ENCODE measurements at regions not wholly inside any gene's neighbourhood (a gene's known extent, or its start where the extent isn't known, plus 50 kb on each side); places are given as distances from the start of the nearest gene placed in this dataset.
"Not testable (repeated sequence)": the region's sequence is repeated elsewhere in the genome, so short reads cannot be mapped to it uniquely, and the experiment has no call there.

DNA sequence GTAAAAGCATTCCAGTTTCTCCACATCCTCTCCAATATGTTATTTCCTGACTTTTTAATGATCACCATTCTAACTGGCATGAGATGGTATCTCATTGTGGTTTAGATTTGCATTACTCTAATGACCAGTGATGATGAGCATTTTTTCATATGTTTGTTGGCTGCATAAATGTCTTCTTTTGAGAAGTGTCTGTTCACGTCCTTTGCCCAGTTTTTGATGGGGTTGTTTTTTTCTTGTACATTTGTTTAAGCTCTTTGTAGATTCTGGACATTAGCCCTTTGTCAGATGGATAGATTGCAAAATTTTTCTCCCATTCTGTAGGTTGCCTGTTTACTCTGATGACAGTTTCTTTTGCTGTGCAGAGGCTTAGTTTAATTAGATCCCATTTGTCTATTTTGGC lies 97.7 kb downstream of the EBLN1 start:
- H3K27me3 Mint-ChIP-seq (ENCODE audit: low read depth in 3 of 3); H3K27ac Mint-ChIP-seq; H3K4me3 ChIP-seq (replicated peaks in 1 of 3; ENCODE audit: low read depth in 2 of 3, low read length in 3 of 3); H4K20me1 ChIP-seq (ENCODE audit: insufficient read depth, low read length); H3K79me2 ChIP-seq (ENCODE audit: insufficient read depth, low read length); H3K9ac ChIP-seq (ENCODE audit: insufficient read depth, low read length, poor library complexity, severe bottlenecking); H3K4me3 Mint-ChIP-seq; intact Hi-C loops (cut with micrococcal nuclease); H3K36me3 Mint-ChIP-seq; H3K4me1 Mint-ChIP-seq; H3K4me2 ChIP-seq (replicated peaks; ENCODE audit: extremely low read depth, low read length, poor library complexity, severe bottlenecking); H3K9me3 ChIP-seq (replicated peaks in 1 of 2; ENCODE audit: control insufficient read depth in 1 of 2, insufficient read depth in 1 of 2, low read length in 2 of 2); H3K4me1 ChIP-seq (ENCODE audit: control insufficient read depth in 1 of 2, insufficient read depth in 2 of 2, low read length in 2 of 2); H2AFZ ChIP-seq (ENCODE audit: insufficient read depth, low read depth, low read length, poor library complexity, severe bottlenecking); DNase-seq; H3K27me3 ChIP-seq (ENCODE audit: control insufficient read depth in 2 of 2, insufficient read depth in 2 of 2, low read length in 2 of 2); H3K27ac ChIP-seq (ENCODE audit: low read depth in 1 of 2, low read length in 2 of 2); H3K36me3 ChIP-seq (replicated peaks in 1 of 2; ENCODE audit: control insufficient read depth in 1 of 2, insufficient read depth in 2 of 2, low read length in 2 of 2): not testable (repeated sequence)
- peaks cover 0 to 13% (median 7%) of the 10 kb centered on the region in 7 donors for H3K9me3 Mint-ChIP-seq
- no CpG with 5 or more reads among the region's 1 CpG for WGBS (ENCODE audit: insufficient coverage)

DNA sequence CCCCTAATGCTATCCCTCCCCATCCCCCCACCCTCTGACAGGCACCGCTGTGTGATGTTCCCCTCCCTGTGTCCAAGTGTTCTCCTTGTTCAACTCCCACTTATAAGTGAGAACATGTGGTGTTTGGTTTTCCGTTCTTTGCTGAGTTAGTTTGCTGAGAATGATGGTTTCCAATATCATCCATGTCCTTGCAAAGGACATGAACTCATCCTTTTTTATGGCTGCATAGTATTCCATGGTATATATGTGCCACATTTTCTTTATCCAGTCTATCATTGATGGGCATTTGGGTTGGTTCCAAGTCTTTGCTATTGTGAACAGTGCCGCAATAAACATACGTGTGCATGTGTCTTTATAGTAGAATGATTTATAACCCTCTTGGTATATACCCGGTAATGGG lies 98.2 kb downstream of the EBLN1 start:
- H3K27me3 Mint-ChIP-seq (ENCODE audit: low read depth in 3 of 3); H4K20me1 ChIP-seq (ENCODE audit: insufficient read depth, low read length); H3K4me3 Mint-ChIP-seq; H3K27ac Mint-ChIP-seq; H3K4me1 Mint-ChIP-seq; H3K9ac ChIP-seq (ENCODE audit: insufficient read depth, low read length, poor library complexity, severe bottlenecking); H3K79me2 ChIP-seq (ENCODE audit: insufficient read depth, low read length); H3K4me3 ChIP-seq (replicated peaks in 1 of 3; ENCODE audit: low read depth in 2 of 3, low read length in 3 of 3); H3K4me2 ChIP-seq (replicated peaks; ENCODE audit: extremely low read depth, low read length, poor library complexity, severe bottlenecking); H3K27ac ChIP-seq (ENCODE audit: low read depth in 1 of 2, low read length in 2 of 2); H3K27me3 ChIP-seq (ENCODE audit: control insufficient read depth in 2 of 2, insufficient read depth in 2 of 2, low read length in 2 of 2); intact Hi-C loops (cut with micrococcal nuclease); H3K9me3 ChIP-seq (replicated peaks in 1 of 2; ENCODE audit: control insufficient read depth in 1 of 2, insufficient read depth in 1 of 2, low read length in 2 of 2); H3K4me1 ChIP-seq (ENCODE audit: control insufficient read depth in 1 of 2, insufficient read depth in 2 of 2, low read length in 2 of 2); H3K36me3 Mint-ChIP-seq; DNase-seq; H2AFZ ChIP-seq (ENCODE audit: insufficient read depth, low read depth, low read length, poor library complexity, severe bottlenecking); H3K36me3 ChIP-seq (replicated peaks in 1 of 2; ENCODE audit: control insufficient read depth in 1 of 2, insufficient read depth in 2 of 2, low read length in 2 of 2): not testable (repeated sequence)
- WGBS (ENCODE audit: insufficient coverage): no CpG with 5 or more reads among the region's 5 CpGs
- H3K9me3 Mint-ChIP-seq: peaks cover 0 to 13% (median 7%) of the 10 kb centered on the region in 7 donors

DNA sequence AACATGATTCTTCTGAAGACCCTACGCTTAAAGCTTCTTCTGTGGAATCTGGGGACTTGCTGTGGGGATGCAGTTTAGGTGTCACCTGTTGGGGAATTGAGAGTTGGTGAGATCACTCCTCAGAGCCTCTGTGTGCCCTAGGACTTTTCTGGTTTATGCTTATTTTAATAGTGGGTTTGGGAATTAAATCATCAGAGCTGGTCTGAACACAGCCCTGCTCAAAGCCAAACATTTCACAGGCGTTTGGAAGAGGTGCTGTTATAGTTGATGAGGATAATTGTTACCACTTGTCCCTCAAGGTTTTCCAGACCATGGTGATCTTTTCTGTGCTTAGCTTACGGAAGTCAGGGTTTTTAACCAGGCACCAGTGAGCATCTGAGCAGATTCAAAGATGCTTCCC lies 106.1 kb downstream of the EBLN1 start:
- no peaks in the 10 kb centered on the region for H3K27me3 ChIP-seq (ENCODE audit: control insufficient read depth in 2 of 2, insufficient read depth in 2 of 2, low read length in 2 of 2)

More for the DNA sequence above, 106.1 kb downstream of the EBLN1 start:
- WGBS (ENCODE audit: insufficient coverage): 100% methylated on average over 1 of the region's 3 CpGs
- TF ChIP-seq, protein P1, sequence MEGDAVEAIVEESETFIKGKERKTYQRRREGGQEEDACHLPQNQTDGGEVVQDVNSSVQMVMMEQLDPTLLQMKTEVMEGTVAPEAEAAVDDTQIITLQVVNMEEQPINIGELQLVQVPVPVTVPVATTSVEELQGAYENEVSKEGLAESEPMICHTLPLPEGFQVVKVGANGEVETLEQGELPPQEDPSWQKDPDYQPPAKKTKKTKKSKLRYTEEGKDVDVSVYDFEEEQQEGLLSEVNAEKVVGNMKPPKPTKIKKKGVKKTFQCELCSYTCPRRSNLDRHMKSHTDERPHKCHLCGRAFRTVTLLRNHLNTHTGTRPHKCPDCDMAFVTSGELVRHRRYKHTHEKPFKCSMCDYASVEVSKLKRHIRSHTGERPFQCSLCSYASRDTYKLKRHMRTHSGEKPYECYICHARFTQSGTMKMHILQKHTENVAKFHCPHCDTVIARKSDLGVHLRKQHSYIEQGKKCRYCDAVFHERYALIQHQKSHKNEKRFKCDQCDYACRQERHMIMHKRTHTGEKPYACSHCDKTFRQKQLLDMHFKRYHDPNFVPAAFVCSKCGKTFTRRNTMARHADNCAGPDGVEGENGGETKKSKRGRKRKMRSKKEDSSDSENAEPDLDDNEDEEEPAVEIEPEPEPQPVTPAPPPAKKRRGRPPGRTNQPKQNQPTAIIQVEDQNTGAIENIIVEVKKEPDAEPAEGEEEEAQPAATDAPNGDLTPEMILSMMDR (IDR thresholded peaks at IDR 0.05): no peak
- Mint-ChIP-seq H3K9me3 (peaks cover 0 to 4% (median 0%) of the 10 kb centered on the region in 7 donors), H3K27me3 (ENCODE audit: low read depth in 3 of 3) (no peaks in the 10 kb centered on the region), H3K27ac (no peak overlapping the region), H3K36me3 (no peaks in the 10 kb centered on the region), H3K4me1 (no peaks in the 10 kb centered on the region), H3K4me3 (no peak overlapping the region)
- Histone ChIP-seq H3K4me3 (replicated peaks in 1 of 3; ENCODE audit: low read depth in 2 of 3, low read length in 3 of 3) (no peak overlapping the region), H3K4me2 (replicated peaks; ENCODE audit: extremely low read depth, low read length, poor library complexity, severe bottlenecking) (no peak overlapping the region), H3K79me2 (ENCODE audit: insufficient read depth, low read length) (no peaks in the 10 kb centered on the region), H3K36me3 (replicated peaks in 1 of 2; ENCODE audit: control insufficient read depth in 1 of 2, insufficient read depth in 2 of 2, low read length in 2 of 2) (no peaks in the 10 kb centered on the region), H3K9ac (ENCODE audit: insufficient read depth, low read length, poor library complexity, severe bottlenecking) (no peak overlapping the region), H3K27ac (ENCODE audit: low read depth in 1 of 2, low read length in 2 of 2) (no peak overlapping the region), H3K9me3 (replicated peaks in 1 of 2; ENCODE audit: control insufficient read depth in 1 of 2, insufficient read depth in 1 of 2, low read length in 2 of 2) (no peaks in the 10 kb centered on the region), H2AFZ (ENCODE audit: insufficient read depth, low read depth, low read length, poor library complexity, severe bottlenecking) (no peak overlapping the region), H3K4me1 (ENCODE audit: control insufficient read depth in 1 of 2, insufficient read depth in 2 of 2, low read length in 2 of 2) (no peaks in the 10 kb centered on the region), H4K20me1 (ENCODE audit: insufficient read depth, low read length) (no peaks in the 10 kb centered on the region)
- intact Hi-C loops (cut with micrococcal nuclease): no loop called here
- no peak for DNase-seq
